Activated CD4-positive, alpha-beta T cell treated with anti-CD3 and anti-CD28 coated beads, Interleukin-2, Interleukin-6, amounts not matched to agents 100 ng/mL and 50 ng/mL, durations not matched to agents 16 hours and 8 hours (primary cell): ENCODE measurements at regions not wholly inside any gene's neighbourhood (a gene's known extent, or its start where the extent isn't known, plus 50 kb on each side); places are given as distances from the start of the nearest gene placed in this dataset.
"Not testable (repeated sequence)": the region's sequence is repeated elsewhere in the genome, so short reads cannot be mapped to it uniquely, and the experiment has no call there.

Experiments used
- DNase-seq: peaks from one replicate; pipeline ENCODE4 v3.0.0-alpha.2; 2020

DNA sequence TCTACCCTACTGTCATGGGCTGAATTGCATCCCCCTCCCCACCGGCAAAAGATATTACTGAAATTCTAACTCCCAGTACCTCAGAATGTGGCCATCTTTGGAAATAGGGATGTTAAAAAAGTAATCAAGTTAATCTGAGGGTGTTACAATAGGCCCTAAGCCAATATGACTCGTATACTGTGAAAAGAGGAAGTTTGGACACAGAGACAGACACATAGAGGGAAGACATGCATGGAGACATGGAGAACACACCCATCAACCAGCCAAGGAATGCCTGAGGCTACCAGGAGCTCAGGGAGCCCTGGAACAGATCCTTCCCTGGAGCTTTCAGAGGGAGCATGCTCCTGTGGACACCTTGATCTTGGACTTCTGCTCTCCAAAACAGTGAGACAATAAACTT, 138.2 kb upstream of the ADO start:
- DNase-seq = no peak

- no peak for DNase-seq
These were observed 135.2 kb upstream of the ADO start for GRCh38 chr10:62669341-62669740.

- DNase-seq = no peak
These were observed 133.4 kb upstream of the ADO start for GRCh38 chr10:62671104-62671503.

DNA sequence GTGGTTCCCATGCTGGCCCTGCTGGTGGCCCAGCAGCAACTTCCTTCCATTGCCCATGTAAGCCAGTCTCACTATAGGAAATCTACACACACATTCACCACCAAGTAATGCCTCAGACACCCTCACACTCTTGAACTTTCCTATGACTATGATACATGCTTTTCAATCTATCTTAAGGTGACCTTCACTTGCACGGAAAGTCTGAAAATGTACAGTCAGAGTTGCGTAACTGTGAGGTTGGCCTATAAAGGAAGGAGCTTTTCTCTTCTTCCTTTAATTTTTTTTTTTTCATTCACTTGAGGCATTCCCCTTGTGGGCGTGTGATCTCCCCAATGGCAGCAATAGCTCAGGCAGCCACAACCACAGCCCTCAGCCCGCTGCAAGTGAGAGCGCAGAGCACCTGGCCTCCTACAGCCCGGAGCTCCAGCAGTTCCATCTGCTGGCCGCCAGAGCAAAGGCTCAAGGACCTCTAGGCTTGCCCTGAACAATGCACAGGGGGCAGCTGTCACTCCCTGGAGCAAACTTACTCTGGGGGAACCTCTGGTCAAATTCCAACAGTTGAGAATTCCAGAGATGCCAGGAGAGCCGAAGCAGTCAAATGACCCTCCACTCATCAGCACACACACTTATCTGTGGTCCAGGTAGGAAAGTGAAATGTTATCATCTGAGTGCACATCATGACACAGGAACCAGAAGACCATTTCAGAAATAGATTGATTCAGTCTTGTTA, 123.1 kb upstream of the ADO start:
- DNase-seq = peak; percentile 81

DNA sequence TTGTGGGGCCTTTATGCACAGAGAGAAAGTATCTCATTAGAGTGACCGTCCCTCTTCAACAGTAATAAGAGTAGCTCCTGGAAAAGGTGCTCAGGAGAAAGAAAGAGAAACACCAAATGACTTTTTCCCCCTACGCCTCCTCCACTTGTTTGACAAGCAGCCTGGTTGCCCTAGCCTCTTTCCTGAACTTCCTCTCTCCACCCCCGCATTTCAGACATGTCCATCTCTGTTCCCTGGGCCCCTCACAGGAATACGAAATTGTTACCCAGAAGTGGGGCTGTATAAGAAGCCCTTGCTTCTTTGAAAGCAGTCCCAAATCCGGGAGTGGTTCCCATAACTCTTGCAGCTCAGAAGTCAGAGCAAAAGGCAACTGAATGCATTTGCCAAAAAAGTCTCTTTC, 119.6 kb upstream of the ADO start:
- no peak for DNase-seq

DNA sequence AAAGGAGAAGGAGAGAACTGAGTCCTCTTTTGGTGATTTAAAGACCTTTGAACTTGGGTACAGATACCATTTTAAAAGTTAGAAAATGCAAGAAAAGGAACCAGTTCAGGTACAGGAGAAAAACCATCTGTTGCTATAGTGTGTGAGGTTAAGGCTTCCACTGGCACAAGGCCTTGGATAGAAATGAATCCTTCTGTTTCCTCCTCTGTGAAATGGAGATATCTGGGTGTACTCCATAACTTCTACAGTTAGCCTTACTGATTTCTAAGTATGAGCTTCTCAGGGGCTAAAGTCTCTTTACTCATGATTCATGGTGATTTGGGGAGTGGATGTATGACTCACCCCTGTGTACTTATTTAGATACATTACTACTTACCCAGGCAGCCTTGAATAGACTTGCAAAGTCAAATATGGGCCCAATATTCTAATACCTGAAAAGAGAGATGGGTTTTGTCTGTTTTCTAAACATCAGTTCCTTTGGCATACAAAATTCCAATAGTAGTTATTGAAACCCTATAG, 117.2 kb upstream of the ADO start:
- no peak for DNase-seq

DNA sequence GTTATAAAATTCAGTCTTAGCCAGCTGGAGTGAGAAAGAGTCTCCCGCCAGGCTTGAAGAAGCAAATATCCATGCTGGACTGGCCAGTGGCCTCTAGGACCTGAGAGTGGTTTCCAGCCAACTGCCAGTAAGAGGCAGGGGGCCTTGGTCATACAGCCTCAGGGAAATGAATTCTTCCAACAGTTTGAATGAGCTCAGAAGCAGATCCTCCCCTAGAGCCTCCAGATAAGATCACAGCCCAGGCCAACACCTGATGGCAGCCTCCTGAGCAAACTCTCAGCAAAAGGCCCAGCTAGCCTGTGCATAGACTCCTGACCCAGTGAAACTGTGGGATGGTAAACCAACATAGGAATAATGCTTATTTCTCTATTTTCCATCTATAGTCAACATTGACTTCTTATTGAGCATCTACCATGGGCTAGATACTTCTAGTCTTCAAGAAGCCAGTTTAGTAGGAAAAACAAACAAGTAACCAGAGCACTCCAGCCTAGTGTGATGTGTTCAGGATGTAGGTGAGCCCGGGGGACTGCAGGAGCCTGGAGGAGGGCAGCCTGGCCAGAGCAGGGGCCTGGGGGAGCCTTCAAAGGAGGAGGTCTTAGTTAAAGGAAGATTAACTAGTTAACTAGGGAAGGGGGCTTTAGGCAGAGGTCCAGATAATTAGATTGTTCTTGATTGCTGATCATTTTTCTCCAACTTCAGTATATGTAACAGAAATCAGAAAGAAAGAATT, 115.4 kb upstream of the ADO start:
- DNase-seq = no peak

- DNase-seq = no peak
These were observed 114.8 kb upstream of the ADO start for GRCh38 chr10:62689712-62690111.

- no peak for DNase-seq
These were observed 113.8 kb upstream of the ADO start for GRCh38 chr10:62690703-62691102.

GRCh38 chr10:62691336-62691735, 113.2 kb upstream of the ADO start:
- no peak for DNase-seq

DNA sequence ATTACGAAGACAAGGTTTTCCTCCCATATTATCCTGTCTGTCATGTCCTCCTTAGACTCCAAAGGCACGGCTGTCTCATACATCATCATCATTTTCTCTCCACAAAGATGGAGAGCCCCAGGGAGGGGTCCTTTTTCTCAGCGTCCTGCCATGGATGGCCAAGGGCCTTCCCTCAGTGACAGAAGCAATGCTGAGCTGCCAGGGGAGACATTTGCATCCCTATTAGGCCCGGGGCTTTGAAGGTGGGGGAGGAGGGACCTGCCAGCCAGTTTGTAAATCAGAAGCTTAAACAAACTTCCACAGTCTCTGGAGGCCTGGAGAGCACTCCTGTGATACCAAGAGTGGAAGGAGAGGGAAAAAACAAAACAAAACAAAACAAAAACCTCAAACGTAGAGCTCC, 112.4 kb upstream of the ADO start:
- DNase-seq = no peak

GRCh38 chr10:62693306-62693705, 111.2 kb upstream of the ADO start:
- no peak for DNase-seq

GRCh38 chr10:62694537-62695126, 109.9 kb upstream of the ADO start:
- DNase-seq = no peak

- DNase-seq = no peak
These were observed 107.7 kb upstream of the ADO start for GRCh38 chr10:62696798-62697197.

- DNase-seq = no peak
These were observed 105.4 kb upstream of the ADO start for GRCh38 chr10:62699148-62699547.

- not testable (repeated sequence) for DNase-seq
These were observed 100.4 kb upstream of the ADO start for GRCh38 chr10:62704121-62704520.

- no peak for DNase-seq
These were observed 98.7 kb upstream of the ADO start for GRCh38 chr10:62705789-62706188.

- no peak for DNase-seq
These were observed 96.7 kb upstream of the ADO start for GRCh38 chr10:62707810-62708209.

GRCh38 chr10:62708569-62708968, 96.0 kb upstream of the ADO start:
- DNase-seq = no peak

DNA sequence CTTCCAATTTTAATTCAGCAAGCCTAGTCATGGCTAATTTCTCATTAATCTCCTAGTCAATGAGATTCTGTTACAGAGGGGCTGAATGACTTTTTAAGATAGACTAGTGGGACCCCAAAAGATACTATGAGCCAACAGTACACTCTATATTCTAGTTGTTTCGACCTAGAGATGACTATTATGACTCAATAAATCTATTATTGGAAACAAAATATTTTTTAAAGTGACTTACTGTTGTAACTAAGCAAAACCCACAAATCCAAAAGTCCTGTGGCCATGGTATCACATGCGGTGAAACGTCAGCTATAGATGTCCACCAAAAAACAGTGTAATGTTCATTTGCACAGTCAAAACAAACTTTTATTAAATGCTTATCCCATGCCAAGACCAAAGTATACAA, 95.3 kb upstream of the ADO start:
- no peak for DNase-seq

DNA sequence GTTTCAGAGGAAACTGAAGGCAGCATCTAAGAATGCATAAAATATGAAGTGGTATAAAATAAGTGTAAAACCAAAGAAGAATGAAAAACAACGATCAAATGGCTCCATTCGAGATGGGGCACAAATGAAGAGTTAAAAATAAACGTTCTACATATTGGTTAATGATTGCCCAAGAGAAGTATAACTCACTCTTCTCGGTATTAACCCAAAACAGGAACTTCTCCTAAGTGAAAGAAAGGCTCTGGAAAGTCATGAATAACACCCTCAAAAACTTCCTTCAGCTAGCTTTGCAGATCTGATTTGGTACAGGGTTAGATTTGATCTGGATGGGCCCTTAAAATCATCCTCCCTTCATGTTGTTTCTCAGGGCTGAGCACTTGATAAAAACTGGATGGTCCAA, 94.3 kb upstream of the ADO start:
- no peak for DNase-seq

- no peak for DNase-seq
These were observed 89.1 kb upstream of the ADO start for GRCh38 chr10:62715383-62715782.

DNA sequence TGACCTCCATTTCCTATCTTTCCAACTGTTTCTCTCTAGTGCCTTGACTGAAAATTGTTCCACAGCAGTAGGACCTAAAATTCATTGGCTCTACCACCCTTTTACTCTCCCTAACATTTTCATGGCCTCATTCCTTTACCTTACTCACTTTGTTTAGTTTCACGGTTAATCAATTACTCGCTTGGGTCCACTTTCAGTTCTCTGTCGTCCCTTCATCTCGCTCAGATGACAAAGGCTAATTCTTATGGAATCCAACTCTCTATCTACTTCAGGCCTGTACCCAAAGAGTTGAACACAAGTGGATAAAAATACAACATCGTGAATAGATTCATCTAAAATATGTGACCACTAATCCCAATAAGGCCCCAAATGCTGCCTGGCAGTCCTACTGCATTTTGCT, 85.9 kb upstream of the ADO start:
- DNase-seq = no peak

- no peak for DNase-seq
These were observed 85.5 kb upstream of the ADO start for GRCh38 chr10:62719061-62719460.
